ENCODE measurements at regions not wholly inside any gene's neighbourhood (a gene's known extent, or its start where the extent isn't known, plus 50 kb on each side); places are given as distances from the start of the nearest gene placed in this dataset.
A peak's percentile ranks its signal among the peaks of the same experiment; 100 is the strongest.

DNA sequence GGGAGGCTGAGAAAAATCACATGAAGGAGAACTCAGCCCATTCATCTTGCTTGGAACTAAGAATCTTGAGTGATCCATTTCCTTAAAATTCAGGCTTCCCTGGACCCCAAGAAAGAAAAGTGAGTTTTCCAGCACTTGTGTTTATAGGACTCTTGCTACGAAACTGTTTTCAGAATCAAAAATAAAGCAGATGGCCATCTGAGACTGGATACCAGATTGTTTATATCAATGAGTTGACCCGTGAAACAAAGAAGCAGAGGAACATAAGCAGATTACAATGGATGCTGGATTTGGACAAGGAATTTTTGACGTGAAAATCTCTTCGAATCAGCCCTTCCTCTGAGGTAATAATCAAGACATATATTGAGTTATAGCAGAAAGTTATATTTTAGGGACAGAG, 223.2 kb downstream of the SYK start:
- no peak for DNase-seq

DNA sequence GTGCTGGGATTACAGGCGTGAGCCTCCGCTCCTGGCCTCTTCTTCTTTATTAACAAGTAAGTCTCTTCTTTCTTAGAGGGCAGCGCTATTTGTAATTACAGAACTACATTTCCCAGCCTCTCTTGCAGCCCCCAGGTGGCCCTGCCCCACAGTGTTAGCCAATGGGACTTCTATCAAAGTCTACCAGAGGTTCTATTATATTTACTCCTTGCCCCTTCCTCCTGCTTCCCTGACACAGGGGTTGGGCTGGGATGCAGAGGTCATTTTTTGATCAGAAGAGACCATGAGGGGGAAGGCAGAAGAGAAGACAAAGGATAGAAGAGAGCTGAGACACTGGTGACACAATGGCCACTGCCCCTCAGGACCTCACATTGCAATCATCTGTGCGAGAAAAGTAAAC, 224.2 kb downstream of the SYK start:
- DNase-seq = no peak

DNA sequence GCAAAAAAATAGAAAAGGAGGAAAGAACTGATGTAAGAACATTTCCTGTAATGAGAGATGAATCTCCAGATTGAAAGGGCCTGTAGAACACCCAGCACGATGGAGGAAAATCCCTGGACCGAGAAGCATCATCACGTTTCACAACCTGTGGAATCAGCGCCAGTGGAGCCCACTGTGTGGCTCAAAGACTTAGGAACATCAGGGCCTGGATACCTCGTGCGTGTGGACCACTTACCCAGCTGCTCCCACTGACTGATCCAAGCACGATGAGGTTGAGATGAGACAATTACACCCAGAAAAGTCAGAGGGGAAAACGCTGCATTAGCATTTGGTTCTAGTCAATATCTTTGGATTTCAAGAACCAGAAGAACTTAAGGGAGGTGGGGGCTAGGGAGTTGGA, 224.6 kb downstream of the SYK start:
- no peak for DNase-seq

DNA sequence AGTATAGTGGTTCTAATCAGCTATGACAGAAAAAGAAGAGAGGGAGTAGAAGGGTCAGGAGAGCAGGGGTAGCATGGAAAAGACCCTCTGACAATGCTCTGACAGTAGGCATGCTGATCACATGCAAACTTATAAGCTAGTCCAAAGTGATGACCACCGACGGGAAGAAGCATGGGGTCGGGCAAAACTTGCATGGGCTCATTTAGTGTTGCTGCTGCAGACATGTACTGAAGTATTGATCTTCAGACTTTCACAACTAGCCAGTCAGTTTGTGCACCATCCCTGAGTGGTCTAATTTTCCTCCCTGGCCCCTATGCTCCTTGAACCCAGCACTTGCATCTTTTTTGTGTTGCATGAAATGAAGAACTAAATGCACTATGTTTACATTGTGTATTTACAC, 225.4 kb downstream of the SYK start:
- DNase-seq = no peak

DNA sequence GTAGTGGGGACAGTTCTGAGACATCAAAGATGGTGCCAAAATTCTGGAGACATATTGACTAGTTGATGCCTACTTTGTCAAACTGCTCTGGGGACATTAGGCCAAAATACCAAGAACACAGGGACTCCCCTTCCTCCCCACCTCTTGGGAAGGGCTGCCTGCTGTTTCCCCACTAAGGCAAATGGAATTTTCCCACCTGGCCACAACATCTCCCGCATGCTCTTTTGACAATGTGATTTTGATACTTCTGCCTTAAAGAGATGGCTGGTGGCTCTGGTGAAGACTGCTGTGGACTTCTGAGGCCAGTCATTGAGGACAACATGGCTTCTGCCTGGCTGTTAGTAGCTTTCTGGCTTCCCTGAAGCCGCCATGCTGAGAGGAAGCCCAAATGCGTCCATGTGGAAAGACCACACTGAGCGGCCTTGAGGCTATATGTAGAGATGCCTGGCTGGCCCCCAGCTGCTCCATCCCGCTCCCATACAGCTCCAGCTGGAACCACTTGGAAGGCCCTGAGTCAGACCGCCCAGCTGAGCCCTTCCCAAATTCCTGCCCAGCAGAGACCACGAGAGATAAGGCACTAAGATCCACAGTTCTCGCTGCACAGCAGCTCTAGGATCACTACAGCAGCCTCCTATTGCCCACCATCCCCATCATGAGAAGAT, 226.7 kb downstream of the SYK start:
- DNase-seq = no peak

DNA sequence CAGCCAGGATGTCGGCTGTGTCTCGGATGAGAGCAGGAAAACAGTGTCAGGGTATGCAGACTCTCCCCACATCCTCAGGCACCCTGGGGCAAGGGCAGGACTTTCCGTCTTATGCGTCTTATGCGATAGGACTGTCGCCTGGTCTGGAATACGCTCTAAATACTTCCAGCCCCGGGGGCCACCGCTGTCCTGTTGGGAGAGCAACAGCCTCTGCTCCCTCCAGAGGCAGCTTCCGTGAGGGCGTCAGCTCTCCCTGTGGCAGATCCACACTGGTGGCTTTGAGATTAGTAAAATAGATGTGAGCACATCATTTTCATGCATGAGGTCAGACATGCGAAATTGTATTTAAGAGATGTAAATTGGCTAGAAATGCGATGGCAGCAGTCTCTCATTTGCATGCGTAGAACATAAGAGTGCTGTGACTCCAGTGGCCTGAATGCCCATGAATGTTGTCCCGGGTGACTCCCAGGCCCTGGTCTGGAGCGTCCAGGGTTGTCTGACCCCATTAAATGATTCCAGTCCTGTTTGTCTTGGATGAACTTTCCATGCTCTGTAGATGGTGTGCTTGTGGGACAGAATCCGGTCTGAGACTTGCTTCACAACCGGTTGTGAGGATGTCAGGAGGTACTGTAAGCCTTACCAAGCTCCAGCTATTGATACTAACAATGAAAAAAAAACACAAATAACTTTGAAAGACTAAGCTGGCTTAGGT, 228.2 kb downstream of the SYK start:
- DNase-seq = peak; percentile 15 to 58

DNA sequence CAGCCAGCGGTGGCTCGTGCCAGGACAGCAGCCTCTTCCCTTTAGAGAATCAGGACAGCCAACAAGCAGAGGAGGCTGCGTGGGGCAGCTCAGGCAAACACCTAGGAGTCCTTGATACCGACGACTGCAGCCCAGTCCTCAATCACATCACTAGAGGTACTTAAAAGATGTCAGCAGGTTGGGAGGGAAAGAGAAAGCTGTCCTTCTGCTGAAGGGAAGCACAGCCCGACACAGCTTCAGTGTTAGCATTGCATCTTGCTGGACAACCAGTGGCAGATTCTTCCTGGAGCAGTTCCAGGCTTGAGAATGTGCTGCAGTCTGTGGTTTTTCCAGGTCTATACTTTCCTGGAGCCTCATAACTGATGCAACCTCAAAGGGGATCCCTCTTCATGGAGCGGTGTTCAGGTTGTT, 230.5 kb downstream of the SYK start:
- DNase-seq = no peak

DNA sequence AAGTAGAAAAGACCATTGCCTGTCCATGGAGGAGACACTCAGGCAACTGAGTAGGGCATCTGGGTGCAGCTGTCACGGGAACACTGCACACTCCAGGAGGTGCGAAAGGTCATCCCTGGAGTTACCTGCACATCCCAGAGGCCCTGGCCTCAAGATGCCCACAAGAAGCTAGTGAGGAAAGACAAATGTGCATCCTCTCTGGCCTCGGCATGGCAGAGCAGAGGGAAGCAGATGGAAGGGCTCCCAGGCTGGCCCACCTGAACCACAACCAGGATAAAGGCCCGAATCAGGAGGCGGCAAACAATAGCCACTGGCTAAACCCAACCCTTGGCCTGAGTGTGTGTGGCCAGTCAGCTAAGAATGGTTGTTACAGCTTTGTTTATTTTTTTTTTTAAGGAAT, 231.7 kb downstream of the SYK start:
- no peak for DNase-seq

DNA sequence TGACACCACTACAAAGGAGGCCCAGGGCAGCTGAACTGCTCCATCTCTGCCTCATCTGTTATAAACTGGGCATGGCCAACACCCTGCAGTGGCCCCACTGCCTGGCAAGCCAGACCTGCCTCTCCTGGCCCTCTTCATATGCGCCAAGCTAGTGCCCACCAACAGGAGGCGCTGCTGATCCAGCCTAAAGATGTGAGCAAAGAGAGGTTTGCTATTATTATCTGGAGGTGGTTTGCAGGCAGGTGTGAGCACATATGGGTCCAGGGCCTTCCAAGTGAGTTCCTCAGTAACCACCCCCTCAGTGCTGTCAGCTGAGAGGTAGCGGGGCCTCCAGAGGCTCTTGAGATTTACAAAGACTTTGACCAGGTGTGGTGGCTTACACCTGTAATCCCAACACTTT, 232.2 kb downstream of the SYK start:
- peak in 1 of 2 experiments; percentile 5 for DNase-seq

DNA sequence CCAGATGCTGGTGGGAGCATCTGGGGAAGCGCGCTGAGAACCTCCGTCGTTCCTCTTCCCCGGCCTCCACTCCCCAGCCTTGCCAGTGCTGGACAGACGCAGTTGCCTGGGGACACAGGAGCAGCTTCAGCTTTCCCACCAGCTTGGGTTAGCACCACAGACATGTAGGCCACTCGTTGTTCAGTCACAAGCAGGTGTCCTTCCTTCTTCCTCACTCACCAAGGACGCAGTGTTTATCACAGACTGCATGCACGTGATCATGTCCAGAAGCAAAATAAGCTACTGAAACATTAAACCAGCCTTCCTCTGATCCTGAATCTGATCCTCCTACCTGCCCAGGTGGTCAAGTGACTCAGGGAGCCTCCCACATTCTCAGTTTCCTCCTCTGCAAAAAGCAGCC, 232.9 kb downstream of the SYK start:
- DNase-seq = no peak

DNA sequence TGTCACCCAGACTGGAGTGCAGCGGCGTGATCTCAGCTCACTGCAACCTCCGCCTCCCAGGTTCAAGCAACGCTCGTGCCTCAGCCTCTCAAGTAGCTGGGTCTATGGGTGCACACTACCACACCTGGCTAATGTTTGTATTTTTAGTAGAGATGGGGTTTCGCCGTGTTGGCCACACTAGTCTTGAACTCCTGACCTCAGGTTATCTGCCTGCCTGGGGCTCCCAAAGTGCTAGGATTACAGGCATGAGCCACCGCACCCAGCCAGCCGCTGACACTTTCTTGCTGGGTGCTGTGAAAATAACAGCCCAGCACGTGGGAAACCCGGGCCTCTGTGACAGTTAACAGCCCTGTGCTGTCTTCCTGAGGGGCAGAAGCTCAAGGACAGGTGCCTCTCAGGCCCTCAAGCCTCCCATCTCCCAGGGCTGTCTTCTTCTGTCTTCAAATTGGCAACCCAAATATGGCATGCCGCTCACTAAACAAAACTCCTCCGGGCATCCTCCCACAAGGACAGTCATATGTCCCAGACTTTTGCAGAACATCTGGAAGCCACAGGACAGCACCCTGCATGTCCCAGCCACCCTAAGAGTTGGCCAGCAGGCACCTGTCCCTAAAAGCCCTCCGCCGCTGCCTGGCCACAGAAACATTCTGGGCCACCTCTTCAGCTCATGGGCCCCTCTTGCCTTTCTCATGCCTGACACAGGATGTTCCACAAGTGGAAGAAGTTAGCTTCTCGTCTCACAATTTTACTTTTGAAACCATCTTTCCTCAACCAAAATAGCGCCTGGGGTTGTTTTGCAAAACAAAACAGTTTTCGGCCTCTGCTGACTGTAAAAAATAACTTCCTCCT, 233.6 kb downstream of the SYK start:
- no peak for DNase-seq

DNA sequence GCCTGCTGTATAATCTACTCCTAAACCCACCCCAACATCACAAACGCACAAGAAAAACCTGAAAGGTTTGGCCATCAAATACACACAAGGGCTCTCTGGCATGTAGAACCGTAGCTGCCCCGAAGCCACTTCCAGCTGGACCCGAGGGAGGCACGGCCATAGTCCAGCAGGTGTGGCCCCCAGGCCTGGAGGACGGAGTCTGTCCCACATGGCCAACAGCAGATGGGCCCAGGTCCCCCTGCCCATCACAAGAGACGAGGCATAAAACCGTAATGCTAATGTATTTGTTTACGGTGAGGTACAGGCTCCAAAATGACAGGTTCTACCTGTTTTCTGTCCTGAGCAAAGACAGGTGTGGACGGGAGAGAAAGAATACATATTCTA, 234.2 kb downstream of the SYK start:
- peak in 1 of 2 experiments; percentile 27 for DNase-seq

DNA sequence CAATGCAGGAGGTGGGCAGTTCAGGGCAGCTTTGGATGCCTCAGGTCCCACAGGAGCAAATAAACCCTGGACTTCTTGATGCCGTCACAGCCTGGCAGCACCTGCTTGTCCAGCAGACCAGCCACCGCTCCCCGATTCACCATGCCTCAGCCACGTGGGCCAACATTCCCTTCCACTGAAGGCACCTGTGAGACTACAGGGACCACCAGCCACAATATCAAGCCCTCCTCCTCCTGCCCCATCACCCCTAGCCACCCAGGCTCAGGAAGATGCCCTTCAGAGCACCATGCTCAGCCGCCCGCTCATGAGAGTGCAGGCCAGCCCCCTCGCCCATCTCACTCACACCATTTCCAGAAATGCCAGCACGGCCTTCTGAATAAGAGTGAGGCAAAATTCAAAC, 234.7 kb downstream of the SYK start:
- DNase-seq = no peak

DNA sequence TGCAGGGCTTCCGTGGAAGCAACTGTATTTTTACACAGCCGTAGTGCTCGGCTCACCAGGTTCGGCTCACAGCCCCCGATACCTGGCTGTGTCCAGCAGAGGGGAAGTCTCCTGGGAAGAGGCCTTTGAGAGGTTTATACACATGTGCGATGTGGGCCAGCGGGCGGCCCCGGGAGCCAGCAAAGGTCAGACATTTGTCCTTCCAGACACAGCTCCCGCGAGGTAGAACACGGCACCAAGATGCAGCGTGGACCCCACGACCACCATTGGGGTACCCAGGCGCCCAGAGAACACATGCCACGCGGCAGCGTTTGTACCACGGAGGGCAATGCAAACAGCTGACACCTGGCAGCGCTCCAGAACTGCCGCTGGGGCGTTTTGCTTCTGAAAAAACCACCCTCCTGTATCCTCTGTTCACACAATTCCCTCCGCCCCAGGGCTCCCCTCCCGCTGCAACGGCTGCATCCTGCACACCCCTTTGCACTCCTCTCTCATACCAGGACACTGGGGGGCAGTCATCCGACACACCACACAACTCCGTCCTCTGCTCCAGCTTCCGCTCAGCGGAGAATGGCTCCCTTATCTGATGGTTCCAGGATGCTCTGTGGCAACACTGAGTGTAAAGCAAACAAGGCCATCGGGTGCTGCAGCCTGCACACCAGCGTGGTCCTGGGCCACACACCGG, 235.3 kb downstream of the SYK start:
- peak; percentile 61 to 83 for DNase-seq

DNA sequence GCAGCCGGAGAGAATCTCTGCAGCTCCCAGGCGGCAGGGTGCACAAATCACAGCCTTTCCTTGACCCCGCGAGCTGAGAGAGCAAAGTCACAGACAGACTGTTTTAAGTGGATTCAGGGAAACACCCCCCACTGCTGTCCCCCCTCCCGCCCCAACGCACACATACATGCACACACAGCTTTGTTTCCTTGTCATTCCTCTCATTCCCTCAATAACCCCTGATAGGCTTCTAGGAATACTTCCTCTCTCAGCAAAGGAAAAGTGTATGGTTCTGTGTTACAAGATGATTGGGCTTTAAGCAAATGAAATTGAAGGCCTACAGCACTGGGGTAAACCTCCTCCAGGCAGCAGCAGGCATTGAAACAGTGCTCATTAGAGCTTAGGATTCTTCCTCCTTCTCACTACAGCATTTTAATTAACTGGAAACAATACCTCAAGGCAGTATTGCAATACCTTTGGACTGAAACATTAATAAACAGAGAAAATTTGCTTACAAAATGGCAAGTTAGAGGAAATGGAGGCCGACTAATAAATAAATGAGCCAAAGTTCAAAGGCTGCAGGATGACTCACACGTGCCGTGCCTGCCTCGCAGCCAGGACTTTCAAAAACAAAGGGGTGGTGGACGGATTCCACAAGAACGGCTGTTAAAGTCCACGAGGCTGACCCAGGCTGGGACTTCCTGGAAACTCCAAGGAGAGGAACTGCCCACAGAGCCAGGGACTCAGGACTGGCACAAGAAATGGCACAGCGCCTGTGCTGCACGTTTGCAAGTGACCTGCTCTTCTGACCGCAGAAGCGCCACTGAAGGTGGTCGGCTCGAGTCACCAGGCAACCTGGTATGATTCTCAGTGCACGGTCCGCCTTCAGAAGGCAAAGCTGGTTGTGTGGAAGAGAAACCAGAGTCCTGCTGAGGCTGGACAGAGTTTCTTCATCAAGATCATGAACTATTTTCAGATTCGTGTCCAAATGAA, 236.2 kb downstream of the SYK start:
- DNase-seq = no peak

DNA sequence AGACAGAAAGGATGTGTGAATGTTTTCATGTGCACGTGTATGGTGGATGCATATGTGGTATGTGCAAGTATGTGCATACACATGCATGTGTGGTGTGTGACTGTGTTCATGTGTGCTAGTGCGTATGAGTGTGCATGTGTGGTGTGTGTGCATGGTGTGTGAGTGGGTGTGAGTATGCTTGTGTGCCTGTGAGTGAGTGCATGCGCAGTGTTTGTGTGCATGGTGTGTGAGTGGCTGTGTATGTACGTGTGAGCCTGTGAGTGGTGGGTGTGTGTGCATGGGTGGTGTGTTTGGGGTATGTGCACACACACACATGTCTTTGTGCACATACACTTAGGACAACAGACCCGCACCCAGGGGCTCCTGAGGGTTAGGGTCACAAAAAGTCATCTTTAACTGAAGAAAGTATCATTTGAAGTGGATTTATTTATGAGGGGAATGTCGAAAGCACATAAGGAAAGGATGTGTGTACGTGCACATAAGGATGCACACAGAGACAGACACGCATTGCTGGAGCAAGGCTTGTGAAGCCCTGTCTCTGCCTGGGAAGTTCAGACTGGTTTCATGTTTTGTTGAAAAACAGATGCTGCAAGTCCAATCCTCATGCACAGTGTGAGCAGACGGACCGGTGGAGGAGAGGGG, 237.0 kb downstream of the SYK start:
- DNase-seq = no peak

DNA sequence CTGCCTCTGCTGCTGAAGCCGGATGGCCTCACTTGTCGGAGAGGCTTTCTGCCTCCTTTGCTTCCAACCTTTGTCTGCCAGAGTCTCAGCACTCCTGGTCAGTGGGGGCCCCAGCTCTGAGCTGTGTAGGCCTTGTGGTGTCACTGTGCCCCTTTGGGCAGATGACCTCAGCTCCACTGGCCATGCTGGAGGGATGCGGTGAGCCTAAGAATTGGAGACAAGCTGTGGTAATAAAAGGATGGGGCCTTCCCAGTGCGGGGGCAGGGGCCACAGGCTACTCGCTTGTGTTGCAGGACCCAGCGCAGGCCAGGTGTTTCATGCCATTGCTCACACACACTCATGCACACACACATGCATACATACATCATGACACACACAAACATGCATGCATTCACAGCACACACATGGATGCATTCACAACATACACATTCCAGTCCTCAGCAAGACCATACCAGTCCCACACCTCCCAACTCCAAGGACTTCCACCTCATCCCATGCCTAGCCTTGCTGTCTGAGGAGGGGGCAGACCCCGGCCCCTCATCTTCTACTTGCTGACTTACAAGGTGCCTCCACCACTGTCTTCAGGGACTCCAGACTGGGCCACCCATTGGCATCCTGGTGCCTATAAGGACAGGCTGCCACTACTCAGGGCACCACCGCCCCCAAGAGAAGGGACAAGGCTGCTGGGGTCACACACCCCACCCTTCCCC, 237.7 kb downstream of the SYK start:
- no peak for DNase-seq

DNA sequence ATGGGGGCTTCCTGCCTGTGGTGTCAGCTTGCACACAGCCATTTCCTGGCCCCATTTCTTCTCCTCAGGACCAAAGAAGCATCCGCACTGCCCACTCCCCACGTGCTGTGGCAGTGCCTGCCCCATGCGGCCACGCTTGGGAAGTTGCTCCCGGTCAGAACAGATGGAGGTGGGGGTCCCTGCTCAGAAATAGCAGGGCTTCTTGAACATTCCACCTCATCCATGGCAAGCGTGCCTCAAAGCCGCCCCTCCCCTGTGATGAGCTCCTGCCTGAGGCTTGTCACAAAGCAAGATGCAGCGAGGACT, 238.2 kb downstream of the SYK start:
- DNase-seq = no peak

DNA sequence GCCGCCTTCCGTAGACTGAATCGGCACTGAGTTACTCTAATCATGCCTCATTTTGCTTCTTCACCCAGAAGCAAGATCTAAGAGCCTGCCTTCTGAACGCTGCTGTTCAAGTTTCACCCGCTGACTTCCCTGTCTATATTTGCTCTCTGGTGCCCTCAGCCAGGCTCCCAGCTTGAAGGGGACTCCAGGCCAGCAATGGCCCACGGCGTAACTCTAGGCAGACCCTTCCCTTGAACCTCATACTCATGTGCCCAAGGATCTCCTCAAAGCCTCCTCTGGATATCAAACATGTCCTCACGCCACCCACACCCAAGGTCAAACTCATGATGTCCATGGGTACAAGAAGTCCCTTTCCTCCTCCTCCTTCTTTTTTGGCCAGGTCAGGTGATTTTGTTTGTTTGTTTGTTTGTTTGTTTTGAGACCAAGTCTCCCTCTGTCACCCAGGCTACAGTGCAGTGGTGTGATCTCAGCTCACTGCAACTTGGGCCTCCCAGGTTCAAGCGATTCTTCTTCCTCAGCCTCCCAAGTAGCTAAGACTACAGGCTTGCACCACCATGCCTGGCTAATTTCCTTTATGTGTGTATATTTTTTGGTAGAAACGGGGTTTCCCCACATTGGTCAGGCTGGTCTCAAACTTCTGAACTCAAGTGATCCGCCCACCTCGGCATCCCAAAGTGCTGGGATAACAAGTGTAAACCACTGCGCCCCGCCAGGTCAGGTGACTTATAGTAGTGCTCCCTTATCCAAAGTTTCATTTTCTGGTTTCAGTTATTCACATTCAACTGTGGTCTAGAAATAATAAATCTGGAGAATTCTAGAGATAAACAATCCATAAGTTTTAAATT, 239.0 kb downstream of the SYK start:
- no peak for DNase-seq

DNA sequence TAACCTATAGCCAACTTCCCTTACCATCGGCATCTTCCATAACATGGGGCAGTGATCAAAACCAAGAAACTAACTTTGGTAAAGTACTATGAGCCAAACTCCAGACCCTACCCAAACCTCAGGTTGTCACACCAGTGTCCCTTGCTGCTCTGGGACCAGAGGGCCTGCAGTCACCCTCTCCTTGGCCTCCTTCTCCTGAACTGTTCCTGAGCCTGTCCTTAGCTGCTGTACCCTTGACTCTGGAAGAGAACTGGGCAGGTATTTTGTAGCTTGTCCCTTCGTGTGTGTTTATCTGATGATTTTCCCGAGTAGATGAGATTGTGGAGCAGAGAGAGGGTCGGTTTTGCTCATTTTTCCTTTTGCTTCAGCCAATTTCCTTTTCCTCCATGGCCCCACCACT, 240.4 kb downstream of the SYK start:
- DNase-seq = no peak

All from NCI-H526 (cell line).